GM19238 (cell line): ENCODE measurements at regions not wholly inside any gene's neighbourhood (a gene's known extent, or its start where the extent isn't known, plus 50 kb on each side); places are given as distances from the start of the nearest gene placed in this dataset.
"Not testable (repeated sequence)": the region's sequence is repeated elsewhere in the genome, so short reads cannot be mapped to it uniquely, and the experiment has no call there.

ENCODE experiments used
- DNase-seq: peaks from one replicate; pipeline ENCODE4 v3.0.0; 2011; ENCODE audit warnings: low spot score; ENCODE audit not compliant: insufficient read length

DNA sequence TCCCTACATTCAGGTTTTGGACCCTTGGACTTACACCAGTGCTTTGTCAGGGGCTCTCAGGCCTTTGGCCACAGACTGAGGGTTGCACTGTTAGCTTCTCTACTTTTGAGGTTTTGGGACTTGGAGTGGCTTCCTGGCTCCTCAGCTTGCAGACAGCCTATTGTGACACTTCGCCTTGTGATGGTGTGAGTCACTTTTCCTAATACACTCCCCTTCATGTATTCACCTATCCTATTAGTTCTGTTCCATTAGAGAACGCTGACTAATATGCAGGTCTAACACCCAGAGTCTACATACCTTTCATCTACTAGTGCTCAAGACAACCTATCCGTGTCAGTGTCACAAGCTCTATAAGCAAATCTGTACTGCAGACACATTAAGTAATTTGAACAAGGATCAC, 605.3 kb downstream of the KCNT2 start:
- no peak for DNase-seq

DNA sequence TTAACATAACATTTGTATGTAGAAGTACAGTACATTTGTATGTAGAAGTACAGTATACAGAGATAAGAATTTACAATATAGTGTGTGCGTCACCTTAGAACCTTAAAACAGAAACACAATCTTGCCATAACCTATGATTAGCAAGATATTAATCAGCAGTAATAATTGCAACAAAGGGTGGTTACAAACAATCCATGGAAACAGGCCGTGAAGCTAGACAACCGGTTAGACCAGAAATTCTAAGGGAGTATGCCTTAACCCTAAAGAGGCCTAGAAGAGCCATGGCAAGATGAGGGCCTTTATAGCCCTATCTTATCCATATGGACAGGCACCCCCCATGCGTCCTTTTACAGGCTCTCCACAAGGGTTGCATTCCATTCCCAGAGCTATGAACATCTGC, 605.9 kb downstream of the KCNT2 start:
- DNase-seq = not testable (repeated sequence)

DNA sequence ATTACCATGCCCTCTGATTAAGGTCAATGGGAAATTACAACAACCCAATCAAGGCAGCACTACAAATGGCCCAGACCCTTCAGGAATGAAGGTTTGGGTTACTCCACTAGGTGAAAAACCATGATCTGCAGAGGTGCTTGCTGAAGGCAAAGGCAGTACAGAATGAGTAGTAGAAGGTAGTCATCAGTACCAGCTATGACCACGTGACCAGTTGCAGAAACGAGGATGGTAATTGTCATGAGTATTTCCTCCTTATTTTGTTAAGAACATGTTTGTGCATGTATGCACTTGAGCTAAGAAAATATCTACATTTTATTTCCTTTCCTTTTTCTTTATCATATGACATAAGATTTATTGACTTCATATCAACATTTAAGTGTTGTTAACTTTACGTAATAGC, 607.1 kb downstream of the KCNT2 start:
- no peak for DNase-seq

DNA sequence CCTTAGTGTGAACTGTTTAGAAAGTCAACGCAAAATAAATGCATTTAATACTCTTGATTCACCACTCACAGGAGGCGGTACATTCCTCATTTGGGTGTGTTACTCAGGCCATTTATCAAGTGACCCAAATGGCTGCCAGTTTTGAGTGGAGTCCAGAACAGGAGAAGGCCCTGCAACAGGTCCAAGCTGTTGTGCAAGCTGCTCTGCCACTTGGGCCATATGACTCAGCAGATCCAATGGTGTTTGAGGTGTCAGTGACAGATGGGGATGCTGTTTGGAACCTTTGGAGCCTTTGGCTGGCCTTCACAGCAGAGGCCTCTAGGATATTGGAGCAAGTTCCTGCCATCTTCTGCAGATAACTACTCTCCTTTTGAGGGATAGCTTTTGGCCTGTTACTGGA, 609.2 kb downstream of the KCNT2 start:
- no peak for DNase-seq

DNA sequence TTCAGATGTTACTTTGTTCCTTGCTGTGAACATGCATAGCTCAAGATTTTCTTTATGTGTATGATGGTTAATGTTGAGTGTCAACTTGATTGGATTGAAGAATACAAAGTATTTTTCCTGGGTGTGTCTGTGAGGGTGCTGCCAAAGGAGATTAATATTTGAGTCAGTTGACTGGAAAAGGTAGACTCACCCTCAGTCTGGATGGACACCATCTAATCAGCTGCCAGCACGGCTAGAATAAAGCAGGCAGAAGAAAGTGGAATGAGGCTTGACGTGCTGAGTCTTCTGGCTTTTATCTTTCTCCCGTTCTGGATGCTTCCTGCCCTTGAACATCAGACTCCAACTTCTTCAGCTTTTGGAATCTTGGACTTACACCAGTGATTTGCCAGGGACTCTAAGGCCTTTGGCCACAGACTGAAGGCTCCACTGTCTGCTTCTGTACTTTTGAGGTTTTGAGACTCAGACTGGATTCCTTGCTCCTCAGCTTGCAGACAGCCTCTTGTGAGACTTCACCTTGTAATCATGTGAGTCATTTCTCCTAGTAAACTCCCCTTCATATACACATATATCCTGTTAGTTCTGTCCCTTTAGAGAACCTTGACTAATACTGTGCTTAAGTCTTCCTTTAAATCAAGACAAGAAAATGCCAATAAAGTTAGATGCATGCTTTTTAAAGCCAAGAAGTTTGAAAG, 626.6 kb downstream of the KCNT2 start:
- DNase-seq = no peak

DNA sequence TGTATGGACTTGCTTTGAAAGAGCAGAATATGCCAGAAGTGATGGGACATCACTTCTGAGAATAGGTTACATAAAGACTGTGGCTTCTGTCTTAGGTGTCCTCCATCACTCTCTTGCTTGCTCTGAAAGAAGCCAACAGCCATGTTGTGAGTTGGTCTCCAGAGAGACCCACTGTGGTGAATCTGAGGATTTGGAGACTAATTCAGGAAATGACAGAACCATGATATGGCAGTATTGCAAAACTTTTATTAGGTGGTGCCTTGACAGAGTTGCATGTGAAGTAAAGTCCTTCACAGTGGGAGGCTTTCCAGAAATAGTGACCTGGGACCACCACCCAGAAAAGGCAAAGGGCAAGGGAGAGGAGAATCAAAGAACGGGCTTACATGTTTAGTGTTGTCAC, 628.6 kb downstream of the KCNT2 start:
- no peak for DNase-seq

DNA sequence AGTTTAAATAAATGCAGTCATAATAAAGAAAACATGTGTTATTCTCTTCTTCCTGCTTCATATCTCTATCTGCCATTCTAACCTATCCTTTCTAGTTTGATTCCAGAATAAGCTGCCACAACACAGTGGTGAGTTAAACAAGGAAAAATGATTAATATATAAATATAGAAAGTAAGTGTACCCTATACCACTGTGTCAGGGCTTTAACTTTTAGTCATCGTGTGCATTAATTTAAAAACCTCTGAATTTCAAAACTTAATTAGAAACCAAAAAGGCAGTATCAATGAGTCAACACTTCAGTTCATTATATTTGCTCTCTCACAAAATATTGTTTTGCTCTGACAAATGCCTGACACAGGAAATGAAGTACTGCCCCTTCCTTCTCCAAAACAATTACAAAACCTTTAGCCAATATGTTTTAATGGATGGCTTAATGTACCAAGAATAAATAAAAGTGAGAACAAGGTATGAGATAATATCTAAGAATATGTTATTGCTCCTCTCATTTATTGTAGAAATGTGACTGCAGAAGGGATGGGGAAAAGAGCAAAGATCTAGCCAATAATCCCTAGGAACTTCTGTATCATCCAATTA, 634.8 kb downstream of the KCNT2 start:
- no peak for DNase-seq

DNA sequence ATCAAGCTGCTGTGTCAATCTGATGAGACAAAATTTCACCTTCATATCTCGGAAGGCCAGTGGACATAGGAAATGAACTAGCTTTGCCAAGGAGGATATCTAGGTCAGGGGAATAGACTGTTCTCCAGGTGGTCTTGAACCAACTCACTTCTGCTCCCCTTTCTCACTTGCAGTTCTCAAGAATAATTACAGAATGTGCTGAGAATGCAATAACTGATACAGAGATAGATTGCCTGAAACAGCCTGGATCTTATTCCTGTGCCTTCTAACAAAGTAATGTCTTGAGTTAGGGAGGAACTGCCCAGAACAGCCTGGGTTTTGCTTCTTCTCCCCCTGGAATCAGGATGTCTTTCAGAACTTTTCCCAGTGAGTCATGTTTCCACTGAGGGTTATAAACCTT, 636.7 kb downstream of the KCNT2 start:
- DNase-seq = no peak

DNA sequence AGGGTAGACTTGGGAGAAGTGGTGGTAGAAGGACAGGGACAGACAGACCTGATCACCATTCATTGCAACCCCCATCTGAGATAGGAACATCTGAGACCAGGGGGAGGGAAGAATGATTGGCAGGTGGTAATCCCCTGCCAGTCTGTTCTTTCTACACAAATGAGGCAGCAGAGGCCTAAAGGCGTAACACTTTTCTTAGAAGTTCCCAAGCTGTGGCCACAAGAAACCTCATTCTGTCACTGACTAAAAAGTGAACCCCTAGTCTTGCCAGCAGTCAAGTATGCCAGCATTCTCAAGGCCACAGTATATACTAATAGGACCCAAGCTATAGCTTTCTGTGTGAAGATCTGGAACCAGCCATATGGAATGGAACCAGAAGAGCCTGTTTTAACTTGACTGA, 638.0 kb downstream of the KCNT2 start:
- no peak for DNase-seq

DNA sequence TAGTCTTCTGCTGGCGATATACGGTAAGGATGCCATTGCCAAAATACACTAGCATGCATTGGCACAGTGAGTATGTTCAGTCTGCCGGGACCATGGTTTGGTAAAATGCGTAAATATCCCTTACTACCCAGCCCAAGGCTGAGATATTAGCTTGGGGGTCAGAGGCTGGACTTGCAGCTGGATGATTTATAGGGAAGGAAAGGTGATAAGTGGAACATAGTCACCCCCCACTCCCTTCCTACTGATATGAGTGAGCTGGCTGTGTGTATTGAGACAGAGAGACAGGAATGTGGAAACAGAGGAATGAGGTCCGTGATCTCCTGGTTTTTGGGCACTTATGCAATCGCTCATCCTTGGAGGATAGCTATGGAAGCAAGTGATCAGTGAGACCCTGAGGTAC, 642.8 kb downstream of the KCNT2 start:
- DNase-seq = no peak

DNA sequence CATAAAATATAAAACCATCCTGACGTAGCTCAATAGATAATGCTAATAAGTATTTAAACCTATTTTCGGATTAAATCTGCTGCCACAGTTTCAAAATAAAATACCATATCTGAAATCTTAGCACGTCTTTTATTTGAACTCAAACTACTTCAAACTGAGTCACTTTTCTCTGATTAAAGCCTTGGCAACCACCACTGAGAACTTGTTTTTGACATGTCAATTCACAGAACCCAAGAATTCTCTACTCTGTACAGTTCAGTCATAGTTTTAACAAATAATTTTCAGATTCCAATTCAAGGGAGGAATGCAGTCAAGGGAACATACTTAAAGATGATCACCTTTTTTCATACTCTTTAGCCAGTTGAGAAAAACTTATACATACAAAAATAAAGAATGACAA, 643.2 kb downstream of the KCNT2 start:
- no peak for DNase-seq

DNA sequence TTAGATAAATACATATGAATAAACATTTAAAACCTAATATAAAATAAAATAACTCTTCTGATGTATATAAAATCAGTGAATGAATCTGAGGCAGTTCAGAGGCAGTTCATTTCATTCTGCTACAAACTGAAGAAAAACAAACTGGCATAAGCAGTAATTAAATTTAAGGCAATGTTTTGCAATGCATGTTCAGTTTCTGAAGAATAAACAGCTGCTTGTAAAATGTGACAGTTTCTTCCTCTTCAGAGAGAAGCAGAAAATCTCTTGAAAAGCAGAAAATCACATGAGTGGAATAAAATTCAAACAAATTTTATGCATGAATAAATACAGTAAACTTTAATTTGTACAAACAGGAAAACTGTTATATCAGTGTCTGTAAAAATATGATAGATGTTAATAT, 643.7 kb downstream of the KCNT2 start:
- DNase-seq = no peak

DNA sequence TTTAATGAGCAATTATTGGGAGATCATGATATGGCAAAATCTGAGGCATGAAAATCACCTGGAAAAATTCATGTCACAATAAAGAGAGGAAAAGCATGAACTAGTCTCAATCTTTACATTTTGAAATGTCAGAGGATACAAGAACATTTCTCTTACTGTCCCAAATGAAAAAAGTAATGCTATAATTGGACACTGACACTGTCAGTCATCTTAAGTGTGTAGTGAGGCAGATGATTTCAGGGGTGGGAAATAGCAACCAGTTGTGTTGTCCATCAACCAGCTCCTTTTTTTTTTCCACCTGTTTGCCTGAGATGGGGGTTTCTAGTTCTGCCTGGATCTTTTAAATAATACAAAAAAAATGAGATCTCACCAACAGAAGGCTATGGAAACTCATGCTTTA, 646.2 kb downstream of the KCNT2 start:
- no peak for DNase-seq

DNA sequence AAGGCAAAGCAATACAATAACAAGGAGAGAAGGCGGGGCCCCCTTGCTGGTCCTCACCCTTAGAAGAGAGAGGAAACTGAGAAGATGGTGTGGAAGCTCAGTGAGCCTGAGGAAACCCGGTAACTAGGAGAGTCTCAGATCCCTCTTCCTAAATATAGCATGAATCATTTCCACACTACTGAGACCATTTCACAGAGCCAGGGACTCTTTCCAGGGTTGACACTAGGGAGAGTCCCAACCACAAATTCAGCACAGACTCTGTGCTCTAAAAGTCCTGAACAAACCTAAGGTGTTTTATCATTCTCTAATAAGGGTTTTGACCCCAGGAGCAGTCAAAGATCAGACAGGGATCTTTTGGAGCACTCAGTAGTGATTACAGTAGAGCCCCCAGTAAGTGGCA, 647.7 kb downstream of the KCNT2 start:
- no peak for DNase-seq

DNA sequence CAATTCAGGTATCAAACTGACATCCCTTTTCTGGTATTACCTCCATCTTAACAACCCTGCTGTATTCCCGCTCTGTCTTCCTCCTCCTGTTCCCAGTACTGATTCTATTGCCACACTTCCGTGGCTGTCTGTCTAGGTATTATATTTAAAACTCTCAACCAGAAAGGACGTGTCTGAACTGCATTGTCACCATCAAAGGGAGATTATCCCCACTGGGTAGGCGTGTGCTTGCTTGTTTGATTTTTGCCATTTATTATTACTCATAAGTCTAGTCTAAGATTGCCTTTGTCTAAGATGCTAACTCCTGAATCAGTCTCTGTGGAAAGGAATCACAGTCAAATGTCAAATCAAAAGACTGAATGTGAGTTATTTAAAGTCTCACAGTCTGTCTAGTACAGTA, 650.1 kb downstream of the KCNT2 start:
- DNase-seq = no peak

DNA sequence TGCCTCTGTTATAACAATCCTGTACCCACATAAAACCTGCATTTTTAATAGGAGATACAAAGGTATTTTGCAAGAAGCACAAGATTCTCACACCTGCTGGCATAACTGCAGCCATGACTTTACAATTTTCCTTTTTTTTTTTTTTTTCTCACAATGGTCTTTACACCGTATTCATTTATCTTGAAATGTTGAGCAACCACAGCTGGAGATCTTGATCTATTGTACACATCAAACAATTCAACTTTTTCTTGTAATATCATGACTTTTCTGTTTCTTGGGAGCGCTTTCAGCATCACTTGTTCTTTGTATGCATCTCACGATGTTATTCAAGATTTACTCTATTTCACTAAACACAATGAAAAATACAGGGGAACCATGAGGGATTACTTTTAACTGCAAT, 651.4 kb downstream of the KCNT2 start:
- no peak for DNase-seq

DNA sequence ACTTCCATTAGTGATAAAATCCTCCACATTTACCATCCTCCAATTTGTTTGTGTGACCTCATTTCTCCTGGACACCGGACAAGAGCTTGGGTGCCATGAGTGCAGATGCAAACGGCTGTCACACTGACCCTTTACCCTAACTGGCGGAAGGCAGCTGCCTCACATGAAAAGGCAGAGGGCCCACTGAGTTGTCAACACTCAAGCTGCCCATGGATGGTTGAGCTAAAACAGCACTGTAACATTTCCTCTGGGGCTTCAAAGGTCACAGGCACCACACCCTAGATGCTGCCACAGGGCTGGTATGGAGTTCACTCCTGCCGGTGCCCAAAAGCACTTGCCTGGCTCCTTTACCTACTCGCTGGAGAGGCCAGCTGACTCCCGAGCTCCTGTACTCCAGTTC, 653.4 kb downstream of the KCNT2 start:
- DNase-seq = no peak

DNA sequence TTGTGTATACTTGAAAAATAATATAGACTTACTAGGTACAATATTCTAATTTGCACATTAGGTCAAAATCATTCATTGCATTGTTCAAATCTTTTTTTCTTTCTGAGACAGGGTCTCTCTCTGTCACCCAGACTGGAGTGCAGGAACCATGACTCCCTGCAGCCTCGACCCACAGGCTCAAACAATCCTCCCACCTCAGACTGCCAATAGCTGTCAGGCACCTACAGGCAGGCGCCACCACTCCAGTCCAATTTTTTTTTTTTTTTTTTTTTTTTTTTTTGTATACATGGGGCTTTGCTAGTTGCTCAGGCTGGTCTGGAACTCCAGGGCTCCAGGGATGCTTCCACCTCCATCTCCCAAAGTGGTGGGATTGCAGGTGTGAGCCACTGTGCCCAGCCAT, 656.9 kb downstream of the KCNT2 start:
- no peak for DNase-seq

DNA sequence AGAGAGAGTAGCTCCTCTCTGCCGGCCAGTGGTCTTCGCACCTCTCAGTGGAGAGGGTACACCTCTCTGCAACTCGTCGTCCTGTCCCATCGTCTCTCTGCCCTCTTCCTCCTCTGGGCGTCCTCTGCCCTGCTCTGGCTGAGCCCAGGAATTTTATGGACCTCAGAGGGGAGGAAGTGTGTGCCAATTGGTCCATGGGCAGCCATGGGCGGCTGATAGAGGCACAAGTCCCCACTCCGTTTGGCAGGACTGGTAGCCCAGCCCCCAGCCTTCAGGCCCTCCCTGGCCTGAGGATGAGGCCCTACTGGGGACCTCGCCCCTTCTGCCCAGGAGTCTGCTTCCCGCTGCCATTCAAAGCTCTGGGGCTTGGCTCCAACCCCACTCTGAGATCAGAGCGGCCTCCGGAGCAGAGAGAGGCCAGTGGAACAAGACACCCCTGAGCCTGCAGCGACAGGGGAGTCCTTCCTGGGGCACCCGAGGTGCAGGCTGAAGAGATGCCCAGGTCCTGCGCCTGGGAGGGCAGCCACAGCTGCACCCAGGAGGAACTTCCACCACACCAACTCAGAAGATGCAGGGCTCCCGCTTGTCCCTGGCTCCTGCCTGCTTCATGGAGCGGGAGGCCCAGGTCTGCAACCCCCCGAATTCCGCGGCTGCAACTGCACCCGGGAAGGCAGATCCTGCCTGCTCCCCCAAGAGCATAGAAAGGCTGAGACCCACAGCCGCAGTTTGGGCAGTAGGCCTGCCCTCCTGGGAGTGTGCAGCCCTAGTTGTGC, 659.9 kb downstream of the KCNT2 start:
- no peak for DNase-seq

DNA sequence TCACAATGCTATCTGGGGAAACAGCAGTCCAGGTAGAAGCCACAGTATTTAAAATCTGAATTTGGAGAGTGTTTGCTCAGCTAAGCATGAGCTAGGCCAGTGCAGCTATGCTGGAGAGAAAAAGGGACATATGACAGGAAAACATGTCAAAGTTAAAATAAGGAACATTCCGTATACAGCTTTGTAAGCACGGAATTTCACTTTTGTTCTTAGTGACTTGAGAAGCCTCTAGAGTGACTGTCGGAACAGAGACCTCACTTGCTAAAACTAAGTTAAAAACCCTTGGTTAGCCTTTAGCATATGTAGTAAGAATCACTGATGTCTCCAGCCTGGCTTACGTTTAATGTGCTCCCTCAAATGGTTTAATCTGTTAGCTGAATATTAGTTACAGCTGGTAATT, 661.7 kb downstream of the KCNT2 start:
- DNase-seq = no peak

DNA sequence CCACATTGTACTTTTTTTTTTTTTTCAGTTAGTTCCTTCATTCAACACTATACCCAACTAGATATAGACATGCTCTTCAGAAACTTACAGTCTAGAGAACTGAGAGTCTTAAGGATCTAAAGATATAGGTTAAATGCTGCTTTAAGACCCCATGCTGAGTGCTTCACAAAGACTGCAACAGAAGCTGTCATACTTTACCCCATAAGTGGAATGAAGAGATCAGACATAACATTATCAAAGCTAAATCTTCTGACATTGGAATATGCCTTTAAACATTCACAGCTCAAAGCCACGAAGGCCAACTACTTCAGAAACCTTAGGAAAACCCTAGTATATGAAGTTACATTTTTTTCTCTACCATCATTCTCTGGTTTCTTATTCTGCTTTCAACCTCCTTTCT, 666.4 kb downstream of the KCNT2 start:
- no peak for DNase-seq

DNA sequence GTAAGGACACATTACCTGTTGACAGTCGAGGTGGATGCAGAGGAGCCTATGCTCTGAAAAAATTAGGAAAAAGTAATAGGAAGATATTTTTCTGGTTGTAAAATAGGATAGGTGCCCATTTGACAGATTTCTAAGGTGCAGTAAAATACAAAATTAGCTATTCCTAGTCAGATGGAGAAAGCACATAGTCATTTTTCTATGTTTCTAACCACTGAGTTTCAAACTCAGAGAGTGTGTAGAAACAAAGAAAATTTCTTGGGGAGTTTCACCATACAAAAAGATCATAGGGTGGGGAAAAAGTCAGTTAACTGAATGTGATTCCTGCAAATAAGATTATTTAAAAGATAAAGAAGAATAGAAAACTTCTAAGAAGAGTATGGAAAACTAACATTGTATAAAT, 666.9 kb downstream of the KCNT2 start:
- DNase-seq = no peak

DNA sequence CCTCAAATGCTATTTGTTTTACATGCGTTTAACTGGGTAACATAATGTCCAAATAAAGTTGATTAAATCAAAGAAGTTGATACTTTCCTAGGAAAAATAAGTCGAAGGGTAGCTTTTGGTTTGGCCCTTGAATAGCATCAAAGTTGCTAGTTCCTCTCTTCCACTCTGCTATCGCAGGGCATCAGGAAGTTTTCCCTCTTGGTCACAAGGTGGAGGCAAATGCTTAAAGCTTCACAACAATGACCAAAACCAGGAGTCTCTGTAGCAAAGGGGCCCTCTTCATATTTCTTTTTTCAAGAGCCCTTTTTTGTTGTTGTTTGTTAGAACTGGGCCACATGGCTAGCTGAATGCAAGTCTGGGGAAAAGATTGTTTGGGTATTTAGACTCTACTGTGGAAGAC, 668.4 kb downstream of the KCNT2 start:
- DNase-seq = no peak
